Smooth muscle cell (in vitro differentiated cells): ENCODE measurements at regions not wholly inside any gene's neighbourhood (a gene's known extent, or its start where the extent isn't known, plus 50 kb on each side); places are given as distances from the start of the nearest gene placed in this dataset.
"Not testable (repeated sequence)": the region's sequence is repeated elsewhere in the genome, so short reads cannot be mapped to it uniquely, and the experiment has no call there.

Experiments used
- DNase-seq: peaks from one replicate; lab custom pipeline; 2025; ENCODE audit not compliant: unreplicated experiment; lab: John Stamatoyannopoulos, UW
- H2AFZ ChIP-seq: fragments of 200-600 bp; sonication (generic); 2 replicates; pipeline ENCODE4 v1.6.0; 2016; ENCODE audit warnings: antibody characterized with exemption, low read depth, mild to moderate bottlenecking
- H3F3A ChIP-seq: fragments of 200-600 bp; sonication (generic); 2 replicates; pipeline ENCODE4 v1.6.0; 2017; ENCODE audit warnings: antibody characterized with exemption, low read depth
- H3K27ac ChIP-seq: fragments of 200-600 bp; sonication (generic); 2 replicates; pipeline ENCODE4 v1.5.1; 2016; ENCODE audit warnings: low read depth, mild to moderate bottlenecking
- H3K27me3 ChIP-seq: fragments of 200-600 bp; sonication (generic); 2 replicates; pipeline ENCODE4 v1.6.1; 2016; ENCODE audit warnings: low read depth, mild to moderate bottlenecking
- H3K36me3 ChIP-seq: fragments of 200-600 bp; sonication (generic); 2 replicates; pipeline ENCODE4 v1.5.1; 2016; ENCODE audit warnings: low read depth
- H3K4me1 ChIP-seq: fragments of 200-600 bp; sonication (generic); 2 replicates; pipeline ENCODE4 v1.5.1; 2016; ENCODE audit warnings: low read depth
- H3K4me2 ChIP-seq: fragments of 200-600 bp; sonication (generic); 2 replicates; pipeline ENCODE4 v1.6.0; 2016; ENCODE audit warnings: mild to moderate bottlenecking
- H3K4me3 ChIP-seq: fragments of 200-600 bp; sonication (generic); 2 replicates; pipeline ENCODE4 v1.5.1; 2016; ENCODE audit warnings: mild to moderate bottlenecking
- H3K79me2 ChIP-seq: fragments of 200-600 bp; sonication (generic); 2 replicates; pipeline ENCODE4 v1.6.0; 2016; ENCODE audit warnings: low read depth, mild to moderate bottlenecking
- H3K9ac ChIP-seq: fragments of 200-600 bp; sonication (generic); 2 replicates; pipeline ENCODE4 v1.6.0; 2016; ENCODE audit warnings: low read depth
- H3K9me3 ChIP-seq: fragments of 200-600 bp; sonication (generic); replicated peaks from 2 replicates; pipeline ENCODE4 v1.5.1; 2016; ENCODE audit warnings: low read depth
- H4K20me1 ChIP-seq: fragments of 200-600 bp; sonication (generic); 2 replicates; pipeline ENCODE4 v1.6.0; 2016; ENCODE audit warnings: low read depth
- CTCF ChIP-seq: fragments of 200-600 bp; sonication (generic); IDR thresholded peaks from 2 replicates; pipeline ENCODE4 v1.5.1; 2017; ENCODE audit warnings: borderline replicate concordance, mild to moderate bottlenecking, antibody characterized with exemption; ENCODE audit not compliant: insufficient read depth, poor library complexity, severe bottlenecking
- WGBS: methylation state at CpG from one replicate; pipeline ENCODE4 v1.1.7; 2016; ENCODE audit warnings: low lambda C conversion rate; 5-methylcytosine and 5-hydroxymethylcytosine counted together

DNA sequence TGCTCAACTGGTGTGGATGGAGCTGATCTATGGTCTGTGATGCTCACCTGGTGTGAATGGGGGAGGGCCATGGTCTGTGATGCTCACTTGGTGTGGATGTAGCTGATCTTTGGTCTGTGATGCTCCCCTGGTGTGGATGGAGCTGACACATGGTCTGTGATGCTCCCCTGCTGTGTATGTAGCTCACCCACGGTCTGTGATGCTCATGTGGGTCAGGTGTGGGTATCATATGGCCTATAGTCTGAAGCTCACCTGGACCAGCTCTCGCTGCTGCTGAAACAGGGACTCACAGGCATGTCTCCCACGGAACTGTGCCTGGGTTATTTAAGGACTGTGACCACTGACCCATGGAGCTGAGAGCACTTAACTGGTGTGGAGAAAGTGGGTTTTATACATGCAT, 109.7 kb downstream of the CRLF2 start:
- Histone ChIP-seq H3K36me3 (no peaks in the 10 kb centered on the region), H3K4me1 (no peaks in the 10 kb centered on the region), H3K9me3 (no peaks in the 10 kb centered on the region), H3F3A (no peaks in the 10 kb centered on the region), H3K4me3 (no peak overlapping the region), H3K79me2 (no peaks in the 10 kb centered on the region), H3K27ac (no peak overlapping the region), H3K27me3 (peaks cover 23% of the 10 kb centered on the region), H3K4me2 (no peak overlapping the region), H4K20me1 (no peaks in the 10 kb centered on the region), H3K9ac (no peak overlapping the region), H2AFZ (no peak overlapping the region)
- 81% methylated on average over 3 of the region's 3 CpGs for WGBS
- TF ChIP-seq CTCF, result no peak
- DNase-seq, result no peak

DNA sequence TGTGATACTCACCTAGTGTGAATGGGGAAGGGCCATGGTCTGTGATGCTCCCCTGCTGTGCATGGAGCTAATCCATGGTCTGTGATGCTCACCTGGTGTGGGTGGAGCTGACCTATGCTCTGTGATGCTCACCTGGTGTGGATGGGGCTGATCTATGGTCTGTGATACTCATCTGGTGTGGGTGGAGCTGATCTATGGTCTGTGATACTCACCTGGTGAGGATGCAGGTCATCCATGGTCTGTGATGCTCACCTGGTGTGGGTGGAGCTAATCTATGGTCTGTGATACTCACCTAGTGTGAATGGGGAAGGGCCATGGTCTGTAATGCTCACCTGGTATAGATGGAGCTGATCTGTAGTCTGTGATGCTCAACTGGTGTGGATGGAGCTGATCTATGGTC, 110.2 kb downstream of the CRLF2 start:
- not testable (repeated sequence) for H3K79me2 ChIP-seq, H3K9ac ChIP-seq, H3K4me2 ChIP-seq, H4K20me1 ChIP-seq, H3K4me3 ChIP-seq, H3K9me3 ChIP-seq, DNase-seq, H3F3A ChIP-seq, H3K27ac ChIP-seq, H2AFZ ChIP-seq, H3K36me3 ChIP-seq, H3K4me1 ChIP-seq
- H3K27me3 ChIP-seq, result peaks cover 17% of the 10 kb centered on the region

DNA sequence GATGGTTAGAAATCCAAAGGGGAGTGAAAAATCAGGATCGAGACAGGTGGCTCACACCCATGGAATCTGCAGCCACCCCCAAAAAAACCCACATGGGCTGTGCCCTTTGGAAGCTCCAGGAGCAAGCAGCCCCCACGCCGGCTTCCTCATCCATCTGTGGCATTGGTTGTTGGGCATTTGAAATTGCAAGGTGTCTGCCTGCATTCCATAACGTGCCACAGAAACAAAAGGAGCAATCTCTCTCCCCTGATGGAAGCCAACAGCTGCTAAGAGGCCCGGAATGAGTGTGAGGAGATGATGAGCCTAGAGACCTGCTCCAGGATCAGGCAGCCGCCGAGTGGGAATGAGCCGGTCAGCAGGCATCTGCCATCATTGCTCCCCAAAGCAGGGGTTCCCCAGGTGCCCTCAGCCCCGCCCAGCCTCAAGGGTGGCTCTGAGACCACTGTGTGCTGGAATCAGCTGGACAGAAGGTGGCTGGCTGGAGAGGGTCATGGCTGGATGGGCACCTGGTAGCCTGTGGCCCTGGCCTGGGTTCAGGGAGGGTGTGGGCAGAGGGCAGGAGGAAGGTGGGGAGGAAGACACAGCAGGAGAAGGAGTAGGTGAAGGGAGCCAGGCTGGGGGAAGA, 113.2 kb downstream of the CRLF2 start:
- no peak for DNase-seq
- no peak overlapping the region for H2AFZ ChIP-seq
- no peaks in the 10 kb centered on the region for H3K36me3 ChIP-seq
- H3K79me2 ChIP-seq, result no peaks in the 10 kb centered on the region
- H3K4me1 ChIP-seq, result no peaks in the 10 kb centered on the region
- no peak overlapping the region for H3K4me2 ChIP-seq
- no peaks in the 10 kb centered on the region for H3K27me3 ChIP-seq
- TF ChIP-seq CTCF, result no peak
- no peaks in the 10 kb centered on the region for H3F3A ChIP-seq
- H3K27ac ChIP-seq, result no peak overlapping the region
- no peaks in the 10 kb centered on the region for H4K20me1 ChIP-seq
- peaks cover 4% of the 10 kb centered on the region for H3K9me3 ChIP-seq
- no peak overlapping the region for H3K9ac ChIP-seq
- 87% methylated on average over 9 of the region's 9 CpGs for WGBS
- H3K4me3 ChIP-seq, result no peak overlapping the region

- Histone ChIP-seq H3K9ac (no peak overlapping the region), H3K27me3 (no peaks in the 10 kb centered on the region), H3F3A (no peaks in the 10 kb centered on the region), H3K9me3 (peaks cover 4% of the 10 kb centered on the region), H3K27ac (no peak overlapping the region), H3K4me1 (no peaks in the 10 kb centered on the region), H3K79me2 (no peaks in the 10 kb centered on the region), H3K36me3 (no peaks in the 10 kb centered on the region), H3K4me3 (no peak overlapping the region), H2AFZ (no peak overlapping the region), H3K4me2 (no peak overlapping the region), H4K20me1 (no peaks in the 10 kb centered on the region)
- TF ChIP-seq CTCF, result no peak
- 100% methylated on average over 1 of the region's 1 CpG for WGBS
- DNase-seq, result no peak
These were observed 115.1 kb downstream of the CRLF2 start for GRCh38 chrX:1097328-1097727.
